BLaER1 (cell line): ENCODE measurements at regions not wholly inside any gene's neighbourhood (a gene's known extent, or its start where the extent isn't known, plus 50 kb on each side); places are given as distances from the start of the nearest gene placed in this dataset.
A peak's percentile ranks its signal among the peaks of the same experiment; 100 is the strongest.

Source experiments
- H3K27ac ChIP-seq: shearing (Covaris generic); formaldehyde crosslinking; 2 replicates; pipeline ENCODE4 v1.8.1; 2022
- H3K27me3 ChIP-seq: shearing (Covaris generic); formaldehyde crosslinking; 2 replicates; pipeline ENCODE4 v1.8.1; 2022
- H3K36me3 ChIP-seq: shearing (Covaris generic); formaldehyde crosslinking; 2 replicates; pipeline ENCODE4 v1.8.1; 2022
- H3K4me1 ChIP-seq: shearing (Covaris generic); formaldehyde crosslinking; 2 replicates; pipeline ENCODE4 v1.8.1; 2022
- H3K4me2 ChIP-seq: shearing (Covaris generic); formaldehyde crosslinking; 2 replicates; pipeline ENCODE4 v1.8.1; 2022
- H3K4me3 ChIP-seq: shearing (Covaris generic); formaldehyde crosslinking; 2 replicates; pipeline ENCODE4 v1.8.1; 2022
- H3K9ac ChIP-seq: shearing (Covaris generic); formaldehyde crosslinking; 2 replicates; pipeline ENCODE4 v1.8.1; 2022
- H3K9me3 ChIP-seq: shearing (Covaris generic); formaldehyde crosslinking; 2 replicates; pipeline ENCODE4 v1.8.1; 2022
- H4K20me1 ChIP-seq: shearing (Covaris generic); formaldehyde crosslinking; 2 replicates; pipeline ENCODE4 v1.8.1; 2022
- Cebpa-rat ChIP-seq: shearing (Covaris generic); IDR thresholded peaks from 2 replicates; pipeline ENCODE4 v1.8.1; 2022

DNA sequence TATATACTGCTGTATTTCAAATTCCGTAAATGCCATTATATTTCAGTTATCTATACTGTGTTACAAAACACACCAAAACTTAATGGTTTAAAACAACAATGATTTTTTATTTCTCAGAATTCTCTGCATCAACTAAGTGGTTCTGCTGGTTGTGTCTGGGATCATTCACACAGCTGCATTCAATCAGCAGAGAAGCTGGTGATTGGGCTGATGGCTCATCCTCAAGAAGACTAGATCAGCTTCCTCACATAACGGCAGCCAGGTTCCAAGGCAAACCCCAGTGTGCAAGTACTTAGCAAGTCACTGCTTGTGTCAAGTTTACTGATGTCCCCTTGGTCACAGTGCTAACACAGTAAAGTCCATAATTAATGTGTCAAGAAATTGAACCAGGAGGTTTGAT lies 86.3 kb upstream of the VANGL1 start:
- H3K4me2 ChIP-seq, result no peak overlapping the region
- H3K27me3 ChIP-seq, result no peaks in the 10 kb centered on the region
- no peaks in the 10 kb centered on the region for H4K20me1 ChIP-seq
- TF ChIP-seq Cebpa-rat, result no peak
- H3K36me3 ChIP-seq, result no peaks in the 10 kb centered on the region
- no peaks in the 10 kb centered on the region for H3K4me1 ChIP-seq
- H3K9me3 ChIP-seq, result no peaks in the 10 kb centered on the region
- no peak overlapping the region for H3K9ac ChIP-seq
- no peak overlapping the region for H3K27ac ChIP-seq
- no peak overlapping the region for H3K4me3 ChIP-seq

DNA sequence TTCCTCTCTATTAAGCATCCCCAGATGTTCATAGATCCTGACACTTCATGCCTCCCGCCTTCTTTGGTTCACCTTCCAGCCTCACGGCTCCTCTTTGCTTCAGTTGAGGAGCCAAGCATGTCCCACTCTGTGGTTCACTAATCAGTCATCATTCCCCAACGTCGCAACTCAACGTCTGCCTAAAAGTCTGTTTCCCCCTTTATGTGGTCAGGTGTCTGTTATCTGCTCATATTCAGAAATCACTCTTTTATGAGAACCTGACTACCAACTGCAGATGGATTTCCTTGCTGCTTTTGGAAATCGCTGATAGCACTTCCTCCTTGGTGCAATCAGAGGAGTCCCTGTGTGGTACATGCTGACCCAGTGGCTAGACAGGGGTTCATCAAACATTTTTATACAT lies 94.1 kb upstream of the VANGL1 start:
- peak overlapping the region; percentile 77 for H3K4me2 ChIP-seq
- 0 out of 2 replicates have a peak, but pooled peaks have one; percentile 8 for TF ChIP-seq Cebpa-rat
- H3K4me1 ChIP-seq, result peaks cover 48% of the 10 kb centered on the region
- H3K4me3 ChIP-seq, result no peak overlapping the region
- no peaks in the 10 kb centered on the region for H3K36me3 ChIP-seq
- H4K20me1 ChIP-seq, result no peaks in the 10 kb centered on the region
- no peak overlapping the region for H3K9ac ChIP-seq
- H3K9me3 ChIP-seq, result no peaks in the 10 kb centered on the region
- H3K27me3 ChIP-seq, result no peaks in the 10 kb centered on the region
- 0 out of 2 replicates have a peak overlapping the region, but pooled peaks have one; percentile 22 for H3K27ac ChIP-seq

DNA sequence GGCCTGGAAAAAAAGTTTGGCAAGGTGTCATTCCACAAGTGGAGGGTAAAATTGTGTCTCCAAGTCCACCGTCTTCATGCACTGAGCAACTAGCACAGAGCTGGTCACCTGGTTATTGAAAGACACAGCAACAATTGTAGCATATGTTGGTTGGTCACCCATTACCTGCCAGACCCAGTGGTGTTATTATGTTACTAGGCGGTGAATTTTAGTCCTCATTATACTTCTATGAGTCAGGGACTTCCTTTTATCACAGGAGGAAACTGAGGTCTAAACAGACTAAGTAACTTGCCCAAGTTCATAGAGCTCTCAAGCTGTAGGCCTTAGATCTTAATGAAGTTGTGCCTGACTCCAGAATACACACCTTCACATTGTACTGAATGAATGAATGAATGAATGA lies 94.9 kb upstream of the VANGL1 start:
- Histone ChIP-seq H3K4me1 (peaks cover 48% of the 10 kb centered on the region), H3K27ac (no peak overlapping the region), H3K4me3 (no peak overlapping the region), H4K20me1 (no peaks in the 10 kb centered on the region), H3K4me2 (peak overlapping the region; percentile 77), H3K27me3 (no peaks in the 10 kb centered on the region), H3K9me3 (no peaks in the 10 kb centered on the region), H3K36me3 (no peaks in the 10 kb centered on the region), H3K9ac (no peak overlapping the region)
- no peak for TF ChIP-seq Cebpa-rat

DNA sequence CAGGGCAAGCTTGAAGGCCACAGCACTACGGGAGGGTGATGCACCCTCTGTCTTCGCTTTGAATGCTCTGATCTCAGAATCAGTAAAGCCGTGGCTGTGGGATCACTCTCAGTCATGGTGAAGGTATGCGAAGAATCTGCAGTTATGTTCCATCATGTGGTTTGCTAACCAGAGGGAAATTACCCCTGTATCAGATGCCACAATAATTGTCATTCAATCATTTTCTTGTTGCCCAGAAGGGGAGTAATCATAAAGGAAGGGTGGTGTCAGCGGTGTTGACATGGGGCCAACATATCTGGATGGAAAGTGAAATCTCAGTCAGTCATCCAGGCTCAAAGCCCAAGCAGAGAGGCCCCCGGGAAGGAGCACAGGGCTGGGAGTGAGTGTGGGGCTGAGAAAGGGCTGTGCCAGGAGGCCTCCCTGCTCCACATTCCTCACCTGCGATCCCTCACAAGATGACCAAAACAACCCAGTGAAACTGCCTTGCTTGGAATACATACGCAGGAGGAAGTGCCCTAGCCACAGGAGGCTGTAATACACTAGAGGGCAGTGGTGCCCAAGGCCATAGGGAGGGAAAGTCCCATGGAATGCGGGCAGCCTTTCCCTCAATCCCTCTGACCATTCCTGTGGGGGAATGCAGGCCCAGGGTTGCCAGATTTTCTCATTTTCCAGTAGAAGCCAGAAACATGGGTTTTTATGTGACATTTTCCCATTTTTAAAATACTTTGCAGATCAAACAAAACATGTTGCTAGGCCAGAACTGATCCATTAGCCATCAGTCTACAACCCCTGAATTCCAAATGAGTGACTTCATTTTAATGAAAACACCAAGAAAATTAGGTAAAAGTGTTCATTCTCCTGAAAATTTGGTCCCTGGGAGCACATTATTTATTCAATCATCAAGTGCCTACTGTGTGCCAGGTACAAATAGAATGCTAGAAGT lies 95.7 kb upstream of the VANGL1 start:
- peak overlapping the region; percentile 77 for H3K4me2 ChIP-seq

DNA sequence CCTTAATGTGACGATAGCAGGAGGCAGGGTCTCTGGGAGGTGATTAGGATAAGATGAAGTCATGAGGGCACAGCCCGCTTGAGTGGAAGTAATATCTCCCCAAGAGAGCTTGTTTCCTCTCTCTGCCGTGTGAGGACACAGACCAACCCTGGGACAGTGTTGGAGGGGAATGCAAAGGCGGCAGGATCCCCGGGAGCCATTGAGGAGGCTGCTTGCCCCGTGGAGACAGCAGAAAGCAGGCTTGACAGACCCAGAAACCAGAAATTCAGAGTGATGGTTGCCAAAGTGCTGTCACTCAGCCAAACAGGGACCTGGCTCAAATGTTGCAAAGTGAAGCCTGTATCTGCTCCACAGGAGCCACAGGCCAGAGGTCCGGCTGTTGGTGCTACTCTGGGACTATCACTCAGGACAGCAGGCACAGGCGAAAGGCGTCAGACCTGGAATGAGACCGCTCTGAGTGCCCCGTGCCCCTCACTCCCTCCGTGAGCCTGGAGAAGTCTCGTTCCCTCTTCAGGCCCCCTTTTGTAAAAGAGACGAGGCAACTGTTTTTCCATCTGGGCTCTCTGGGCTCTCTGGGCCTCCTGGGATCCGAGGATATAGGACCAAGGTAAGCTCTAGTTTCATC lies 96.6 kb upstream of the VANGL1 start:
- no peak overlapping the region for H3K27ac ChIP-seq
- H3K4me2 ChIP-seq, result peak overlapping the region; percentile 77
- H3K36me3 ChIP-seq, result no peaks in the 10 kb centered on the region
- H3K9ac ChIP-seq, result no peak overlapping the region
- H3K4me1 ChIP-seq, result peaks cover 48% of the 10 kb centered on the region
- no peak overlapping the region for H3K4me3 ChIP-seq
- no peak for TF ChIP-seq Cebpa-rat
- no peaks in the 10 kb centered on the region for H4K20me1 ChIP-seq
- no peaks in the 10 kb centered on the region for H3K9me3 ChIP-seq
- H3K27me3 ChIP-seq, result no peaks in the 10 kb centered on the region

More for the DNA sequence above, 95.7 kb upstream of the VANGL1 start:
- Histone ChIP-seq H3K27ac (no peak overlapping the region), H3K4me3 (no peak overlapping the region), H3K9ac (no peak overlapping the region), H3K27me3 (no peaks in the 10 kb centered on the region), H3K4me1 (peaks cover 48% of the 10 kb centered on the region), H4K20me1 (no peaks in the 10 kb centered on the region), H3K9me3 (no peaks in the 10 kb centered on the region), H3K36me3 (no peaks in the 10 kb centered on the region)
- no peak for TF ChIP-seq Cebpa-rat

DNA sequence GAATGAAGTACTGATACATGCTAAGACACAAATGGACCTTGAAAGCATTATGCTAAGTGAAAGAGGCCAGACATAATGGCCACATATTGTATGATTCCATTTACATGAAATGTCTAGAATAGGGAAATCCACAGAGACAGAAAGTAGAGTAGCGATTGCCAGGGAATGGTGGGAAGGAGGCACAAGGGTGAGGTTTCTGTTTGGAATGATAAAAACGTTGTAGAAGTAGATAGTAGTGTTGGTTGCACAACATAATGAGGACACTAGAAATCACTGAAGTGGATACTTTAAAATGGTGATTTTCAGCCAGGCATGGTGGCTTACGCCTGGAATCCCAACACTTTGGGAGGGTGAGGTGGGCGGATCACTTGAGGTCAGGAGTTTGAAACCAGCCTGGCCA lies 97.6 kb upstream of the VANGL1 start:
- H3K9me3 ChIP-seq, result no peaks in the 10 kb centered on the region
- H3K9ac ChIP-seq, result no peak overlapping the region
- TF ChIP-seq Cebpa-rat, result no peak

DNA sequence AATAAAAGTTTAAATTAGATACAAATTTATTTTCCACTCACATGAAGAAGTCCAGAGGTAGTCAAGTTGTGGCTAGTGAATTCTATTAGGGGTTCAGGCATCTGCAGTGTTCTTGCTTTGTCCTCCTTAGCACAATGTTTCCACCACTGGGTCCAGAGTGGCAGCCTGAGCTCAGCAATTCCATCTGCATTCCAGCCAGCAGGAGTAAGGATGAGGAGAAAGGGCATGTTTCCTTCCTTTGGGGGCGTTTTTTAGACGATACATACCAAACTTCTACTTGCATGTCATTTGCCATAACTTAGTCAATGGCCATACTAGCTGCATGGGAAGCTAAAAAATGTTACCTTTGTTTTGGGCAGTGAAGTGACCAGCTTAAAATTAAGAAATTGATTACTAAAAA lies 98.5 kb upstream of the VANGL1 start:
- H3K27me3 ChIP-seq, result no peaks in the 10 kb centered on the region
- H3K36me3 ChIP-seq, result no peaks in the 10 kb centered on the region
- no peaks in the 10 kb centered on the region for H4K20me1 ChIP-seq
- no peak overlapping the region for H3K4me3 ChIP-seq
- no peak for TF ChIP-seq Cebpa-rat
- no peak overlapping the region for H3K9ac ChIP-seq
- no peaks in the 10 kb centered on the region for H3K9me3 ChIP-seq
- no peak overlapping the region for H3K4me2 ChIP-seq
- H3K27ac ChIP-seq, result no peak overlapping the region
- H3K4me1 ChIP-seq, result peaks cover 41% of the 10 kb centered on the region

More for the DNA sequence above, 97.6 kb upstream of the VANGL1 start:
- H3K27me3 ChIP-seq, result no peaks in the 10 kb centered on the region
- no peak overlapping the region for H3K27ac ChIP-seq
- H3K4me2 ChIP-seq, result no peak overlapping the region
- H4K20me1 ChIP-seq, result no peaks in the 10 kb centered on the region
- peaks cover 43% of the 10 kb centered on the region for H3K4me1 ChIP-seq
- no peak overlapping the region for H3K4me3 ChIP-seq
- no peaks in the 10 kb centered on the region for H3K36me3 ChIP-seq

DNA sequence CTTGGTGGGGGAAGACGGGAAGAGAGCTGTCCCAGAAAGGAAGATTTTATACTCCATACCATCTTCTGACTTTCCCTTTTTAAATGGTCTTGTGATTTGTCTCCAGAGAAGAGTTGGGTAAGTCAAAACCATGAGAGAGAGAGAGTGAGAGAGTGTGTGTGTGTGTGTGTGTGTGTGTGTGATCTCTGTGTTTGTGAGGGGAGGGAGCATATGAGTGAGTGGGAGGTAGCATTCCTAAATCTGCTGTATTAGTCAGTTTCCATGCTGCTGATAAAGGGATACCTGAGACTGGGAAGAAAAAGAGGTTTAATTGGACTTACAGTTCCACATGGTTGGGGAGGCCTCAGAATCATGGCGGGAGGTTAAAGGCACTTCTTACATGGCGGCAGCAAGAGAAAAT lies 102.0 kb upstream of the VANGL1 start:
- H3K4me2 ChIP-seq, result no peak overlapping the region
- no peaks in the 10 kb centered on the region for H4K20me1 ChIP-seq
- H3K9me3 ChIP-seq, result peaks cover 5% of the 10 kb centered on the region; the same call in 1 of the 2 replicates
- H3K27me3 ChIP-seq, result no peaks in the 10 kb centered on the region
- no peak overlapping the region for H3K27ac ChIP-seq
- no peak for TF ChIP-seq Cebpa-rat
- H3K9ac ChIP-seq, result no peak overlapping the region
- H3K4me1 ChIP-seq, result peaks cover 6% of the 10 kb centered on the region
- no peak overlapping the region for H3K4me3 ChIP-seq
- no peaks in the 10 kb centered on the region for H3K36me3 ChIP-seq

DNA sequence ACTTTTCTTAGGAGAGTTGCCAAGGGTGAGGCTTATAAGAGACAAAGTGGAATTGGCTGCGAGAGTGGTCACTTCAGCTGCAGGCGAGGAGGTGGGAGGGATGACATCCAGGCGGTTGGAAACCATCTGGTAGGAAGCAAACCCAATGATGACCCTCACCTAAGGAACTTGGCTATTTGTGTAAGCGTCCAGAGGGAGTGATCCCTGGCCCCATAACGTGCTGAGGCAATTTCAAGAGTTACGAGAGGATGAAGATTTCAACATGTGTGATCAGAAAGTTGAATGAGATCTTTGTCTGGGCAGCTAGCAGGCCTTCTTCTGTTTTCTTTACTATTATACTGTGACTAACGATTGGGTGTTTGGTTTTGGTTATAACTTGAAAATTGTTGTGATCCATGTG lies 102.7 kb upstream of the VANGL1 start:
- H3K9me3 ChIP-seq, result peaks cover 7% of the 10 kb centered on the region; the same call in 1 of the 2 replicates
- H3K4me3 ChIP-seq, result no peak overlapping the region
- no peaks in the 10 kb centered on the region for H4K20me1 ChIP-seq
- H3K27ac ChIP-seq, result no peak overlapping the region
- no peaks in the 10 kb centered on the region for H3K36me3 ChIP-seq
- no peak overlapping the region for H3K4me2 ChIP-seq
- no peak for TF ChIP-seq Cebpa-rat
- 0 out of 2 replicates have a peak, but pooled peaks cover 5% of the 10 kb centered on the region for H3K4me1 ChIP-seq
- no peak overlapping the region for H3K9ac ChIP-seq
- no peaks in the 10 kb centered on the region for H3K27me3 ChIP-seq

DNA sequence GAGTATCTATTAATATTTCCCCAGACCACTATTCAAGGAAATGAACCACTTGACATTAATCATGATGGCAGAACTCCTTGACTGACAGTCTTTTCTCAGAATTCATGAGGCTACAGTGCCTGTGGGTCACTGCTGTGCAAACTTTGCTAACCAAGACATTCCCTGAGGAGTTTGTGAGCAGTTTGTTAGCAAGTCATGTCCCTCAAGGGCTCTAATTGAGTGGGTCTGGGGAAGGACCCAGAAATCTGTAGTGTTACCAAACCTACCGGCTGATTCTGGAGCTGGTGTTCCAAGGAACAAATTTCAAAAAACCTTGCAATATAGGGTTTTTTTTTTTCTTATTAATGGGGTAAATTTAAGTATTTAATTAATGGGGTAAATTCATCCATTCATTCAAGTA lies 103.2 kb upstream of the VANGL1 start:
- H4K20me1 ChIP-seq, result no peaks in the 10 kb centered on the region
- H3K9me3 ChIP-seq, result peaks cover 7% of the 10 kb centered on the region; the same call in 1 of the 2 replicates
- no peak for TF ChIP-seq Cebpa-rat
- no peaks in the 10 kb centered on the region for H3K36me3 ChIP-seq
- H3K4me2 ChIP-seq, result 0 out of 2 replicates have a peak overlapping the region, but pooled peaks have one; percentile 25
- H3K27me3 ChIP-seq, result no peaks in the 10 kb centered on the region
- no peak overlapping the region for H3K4me3 ChIP-seq
- H3K27ac ChIP-seq, result no peak overlapping the region
- H3K9ac ChIP-seq, result no peak overlapping the region
- 0 out of 2 replicates have a peak, but pooled peaks cover 5% of the 10 kb centered on the region for H3K4me1 ChIP-seq
